Ovary (tissue), 3 donors: ENCODE measurements at regions not wholly inside any gene's neighbourhood (a gene's known extent, or its start where the extent isn't known, plus 50 kb on each side); places are given as distances from the start of the nearest gene placed in this dataset.

Experiments used
- CTCF ChIP-seq, 3 donors: fragments of 450-650 bp in 2 of 3; fragments of 200-600 bp in 1 of 3; IDR thresholded peaks; one replicate each; pipeline versions ENCODE4 v1.5.1 to v1.8.0; 2016 to 2022; ENCODE audit warnings: antibody characterized with exemption in 3 of 3, mild to moderate bottlenecking in 1 of 3
- POLR2A ChIP-seq: fragments of 450-650 bp; IDR thresholded peaks from one replicate; pipeline ENCODE4 v1.6.1; 2017; ENCODE audit warnings: antibody characterized with exemption, mild to moderate bottlenecking, moderate library complexity
- donor health status: DM: no; HTN: no; CAD: no.

GRCh38 chr1:42040159-42040558, 113.1 kb upstream of the GUCA2B start:
- TF ChIP-seq CTCF (IDR thresholded peaks at IDR 0.05) (no peak), POLR2A (no peak)
